Thyroid gland (tissue), 4 donors: ENCODE measurements at regions not wholly inside any gene's neighbourhood (a gene's known extent, or its start where the extent isn't known, plus 50 kb on each side); places are given as distances from the start of the nearest gene placed in this dataset.

Experiments used
- POLR2A ChIP-seq, 2 donors: fragments of 450-650 bp; IDR thresholded peaks; one replicate each; pipeline ENCODE4 v1.6.1; 2017; ENCODE audit warnings: antibody characterized with exemption in 2 of 2, mild to moderate bottlenecking in 2 of 2, moderate library complexity in 1 of 2
- TF ChIP-seq, protein P1 (sequence below), 6 experiments: fragments of 200-600 bp in 3 of 6; fragments of 450-650 bp in 3 of 6; sonication (generic) in 3 of 6; IDR thresholded peaks; one replicate each; pipeline ENCODE4 v1.5.1; 2016 to 2019; ENCODE audit warnings: antibody characterized with exemption in 6 of 6, mild to moderate bottlenecking in 2 of 6, inconsistent platforms in 1 of 6, moderate library complexity in 1 of 6

DNA sequence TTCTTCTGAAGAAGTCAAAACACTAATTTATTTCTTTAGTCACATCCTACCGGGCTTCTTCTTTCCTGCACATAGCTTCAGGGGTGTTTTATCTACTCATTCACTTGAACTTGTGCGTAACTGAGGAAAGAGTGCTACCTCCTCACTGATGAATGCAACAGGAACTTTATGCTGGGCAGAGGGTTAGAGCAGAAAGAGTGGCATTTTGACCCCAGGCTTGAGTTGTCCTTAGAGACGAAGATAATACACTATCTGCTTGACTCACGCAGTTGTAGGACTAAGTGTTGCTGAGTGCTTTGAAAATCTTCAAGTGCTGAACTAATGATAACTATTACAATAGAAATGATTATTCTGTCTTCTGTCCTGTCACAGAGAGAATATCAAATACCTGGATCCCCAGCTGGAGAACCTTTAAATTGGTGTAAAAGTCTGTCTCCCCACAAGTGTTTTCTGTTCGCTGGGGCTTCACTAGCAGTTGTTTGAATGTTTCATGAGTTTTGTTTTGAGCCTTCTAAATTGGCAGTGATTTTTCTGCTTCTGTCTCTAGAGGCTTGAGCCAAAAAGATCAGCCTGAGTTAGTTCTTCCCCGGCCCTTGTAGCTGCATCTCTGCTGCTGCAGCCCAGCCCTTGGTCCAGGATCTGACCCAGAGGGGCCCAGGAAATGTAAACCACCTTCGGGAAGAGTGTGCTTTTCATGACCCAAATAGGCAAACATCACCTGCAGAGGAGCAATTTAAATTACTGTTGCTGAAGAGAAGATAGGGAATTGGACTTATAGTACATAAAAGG lies 86.3 kb upstream of the LGALSL start:
- TF ChIP-seq, protein P1, sequence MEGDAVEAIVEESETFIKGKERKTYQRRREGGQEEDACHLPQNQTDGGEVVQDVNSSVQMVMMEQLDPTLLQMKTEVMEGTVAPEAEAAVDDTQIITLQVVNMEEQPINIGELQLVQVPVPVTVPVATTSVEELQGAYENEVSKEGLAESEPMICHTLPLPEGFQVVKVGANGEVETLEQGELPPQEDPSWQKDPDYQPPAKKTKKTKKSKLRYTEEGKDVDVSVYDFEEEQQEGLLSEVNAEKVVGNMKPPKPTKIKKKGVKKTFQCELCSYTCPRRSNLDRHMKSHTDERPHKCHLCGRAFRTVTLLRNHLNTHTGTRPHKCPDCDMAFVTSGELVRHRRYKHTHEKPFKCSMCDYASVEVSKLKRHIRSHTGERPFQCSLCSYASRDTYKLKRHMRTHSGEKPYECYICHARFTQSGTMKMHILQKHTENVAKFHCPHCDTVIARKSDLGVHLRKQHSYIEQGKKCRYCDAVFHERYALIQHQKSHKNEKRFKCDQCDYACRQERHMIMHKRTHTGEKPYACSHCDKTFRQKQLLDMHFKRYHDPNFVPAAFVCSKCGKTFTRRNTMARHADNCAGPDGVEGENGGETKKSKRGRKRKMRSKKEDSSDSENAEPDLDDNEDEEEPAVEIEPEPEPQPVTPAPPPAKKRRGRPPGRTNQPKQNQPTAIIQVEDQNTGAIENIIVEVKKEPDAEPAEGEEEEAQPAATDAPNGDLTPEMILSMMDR (IDR thresholded peaks at IDR 0.05), result no peak
- no peak for TF ChIP-seq POLR2A (IDR thresholded peaks at IDR 0.05)
